Activated CD4-positive, CD25-positive, alpha-beta regulatory T cell treated with anti-CD3 and anti-CD28 coated beads, Interleukin-2, amount 50 U/mL, for 72 hours (primary cell): ENCODE measurements at regions not wholly inside any gene's neighbourhood (a gene's known extent, or its start where the extent isn't known, plus 50 kb on each side); places are given as distances from the start of the nearest gene placed in this dataset.
"Not testable (repeated sequence)": the region's sequence is repeated elsewhere in the genome, so short reads cannot be mapped to it uniquely, and the experiment has no call there.

Experiments
- DNase-seq: peaks from one replicate; pipeline ENCODE4 v3.0.0; 2021

GRCh38 chr15:85196697-85197096 lies 183.7 kb upstream of the AKAP13 start:
- DNase-seq, result not testable (repeated sequence)

GRCh38 chr15:85197582-85197981 lies 182.8 kb upstream of the AKAP13 start:
- not testable (repeated sequence) for DNase-seq

DNA sequence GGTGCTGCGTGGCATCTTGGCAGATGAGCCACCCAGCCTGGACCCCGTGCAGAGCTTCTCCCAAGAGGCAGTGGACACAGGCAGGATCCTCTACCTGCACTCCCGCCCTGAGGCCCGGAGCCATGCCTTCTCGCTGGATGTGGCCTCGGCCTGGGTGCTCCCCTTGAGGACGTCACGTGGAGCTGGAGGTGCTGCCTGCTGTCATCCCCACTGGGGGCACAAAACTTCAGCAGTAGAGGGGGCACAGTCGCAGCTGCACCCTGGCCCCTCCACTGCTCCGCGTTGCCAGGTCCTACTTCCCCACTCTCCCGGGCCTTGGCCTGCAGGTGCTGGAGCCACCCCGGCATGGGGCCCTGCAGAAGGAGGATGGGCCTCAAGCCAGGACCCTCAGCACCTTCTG lies 182.0 kb upstream of the AKAP13 start:
- DNase-seq, result not testable (repeated sequence)

DNA sequence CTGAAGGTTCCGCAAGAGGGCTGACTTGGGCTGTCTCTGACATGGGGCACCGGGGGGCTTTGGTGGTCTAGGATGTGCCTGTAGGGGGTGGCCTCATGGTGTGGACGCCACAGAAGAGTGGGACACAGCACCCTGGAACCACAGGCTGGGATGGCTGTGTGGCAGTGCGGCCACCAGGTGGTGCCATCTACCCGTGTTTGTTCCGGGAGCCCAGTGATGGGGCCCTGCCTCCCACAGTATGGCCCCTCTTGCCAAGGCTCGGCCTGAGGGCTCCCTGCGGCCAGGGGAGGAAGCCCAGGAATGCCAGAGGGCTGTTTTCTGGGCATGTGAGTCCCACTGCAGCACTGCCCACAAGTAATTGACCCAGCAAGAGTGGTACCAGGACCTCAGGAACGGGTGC lies 180.2 kb upstream of the AKAP13 start:
- not testable (repeated sequence) for DNase-seq

DNA sequence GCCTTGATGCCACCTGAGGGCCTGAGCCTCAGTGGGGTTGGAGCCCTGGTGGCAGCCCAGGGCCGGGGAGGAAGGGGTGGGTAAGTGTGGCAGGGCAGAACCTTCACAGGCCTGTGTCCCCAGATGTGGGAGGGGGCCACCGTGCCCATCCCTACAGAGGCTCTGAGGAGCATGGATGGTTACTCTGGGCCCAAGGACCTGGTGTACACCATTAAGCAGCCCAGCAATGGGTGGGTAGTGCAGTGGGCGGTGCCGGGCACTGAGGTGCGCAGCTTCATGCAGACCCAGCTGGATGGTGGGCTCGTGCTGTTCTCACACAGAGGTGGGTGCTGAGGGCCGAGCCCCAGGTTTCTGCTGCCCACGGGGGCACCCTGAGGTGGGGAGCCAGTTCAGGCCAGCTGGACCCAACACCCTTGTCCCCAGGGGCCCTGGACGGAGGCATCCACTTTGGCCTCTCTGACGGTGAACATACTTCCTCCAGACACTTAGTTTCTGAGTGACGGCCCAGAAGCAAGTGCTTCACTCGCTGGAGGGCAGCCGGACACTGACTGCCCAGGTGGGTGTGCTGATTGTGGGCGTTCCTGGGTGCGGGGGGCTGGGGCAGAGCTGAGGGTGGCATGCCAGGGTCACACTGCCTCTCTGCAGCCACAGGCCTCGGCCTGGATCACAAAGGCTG lies 179.1 kb upstream of the AKAP13 start:
- DNase-seq, result not testable (repeated sequence)

GRCh38 chr15:85204481-85204880 lies 175.9 kb upstream of the AKAP13 start:
- DNase-seq, result not testable (repeated sequence)

GRCh38 chr15:85233791-85234325 lies 146.5 kb upstream of the AKAP13 start:
- not testable (repeated sequence) for DNase-seq

- peak; percentile 32 for DNase-seq
These were observed 145.8 kb upstream of the AKAP13 start for GRCh38 chr15:85234450-85235196.

- DNase-seq, result not testable (repeated sequence)
These were observed 136.3 kb upstream of the AKAP13 start for GRCh38 chr15:85244056-85244455.

DNA sequence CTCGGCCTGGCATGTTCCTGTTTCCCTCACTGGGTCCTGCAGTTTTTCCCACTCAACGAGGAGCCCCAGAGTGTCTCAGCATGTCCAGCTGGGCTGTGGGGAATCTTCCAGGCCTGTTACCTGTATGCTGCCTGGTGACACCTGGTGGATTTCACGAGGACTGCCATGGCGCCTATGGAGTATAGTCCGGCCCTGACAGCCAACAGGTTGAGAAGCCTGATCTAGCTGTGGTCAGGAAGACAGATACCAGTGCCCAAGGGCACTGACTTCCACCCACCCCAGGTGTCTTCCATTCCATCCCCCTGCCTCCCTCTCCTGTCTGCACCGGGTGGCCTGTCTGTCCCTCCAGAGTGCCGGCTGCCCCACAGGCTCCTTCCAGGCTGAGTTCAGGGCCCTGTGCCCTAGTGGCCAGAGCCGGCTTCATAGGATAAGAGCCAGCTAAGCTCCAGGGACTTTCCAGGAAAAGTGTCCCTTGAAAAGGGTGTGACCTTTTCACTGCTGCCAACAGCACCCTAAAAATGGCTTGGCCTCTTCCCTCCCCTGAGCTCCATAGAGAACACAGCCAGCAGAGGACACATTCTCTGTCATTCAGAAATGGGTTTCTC lies 129.4 kb upstream of the AKAP13 start:
- peak; percentile 29 for DNase-seq

DNA sequence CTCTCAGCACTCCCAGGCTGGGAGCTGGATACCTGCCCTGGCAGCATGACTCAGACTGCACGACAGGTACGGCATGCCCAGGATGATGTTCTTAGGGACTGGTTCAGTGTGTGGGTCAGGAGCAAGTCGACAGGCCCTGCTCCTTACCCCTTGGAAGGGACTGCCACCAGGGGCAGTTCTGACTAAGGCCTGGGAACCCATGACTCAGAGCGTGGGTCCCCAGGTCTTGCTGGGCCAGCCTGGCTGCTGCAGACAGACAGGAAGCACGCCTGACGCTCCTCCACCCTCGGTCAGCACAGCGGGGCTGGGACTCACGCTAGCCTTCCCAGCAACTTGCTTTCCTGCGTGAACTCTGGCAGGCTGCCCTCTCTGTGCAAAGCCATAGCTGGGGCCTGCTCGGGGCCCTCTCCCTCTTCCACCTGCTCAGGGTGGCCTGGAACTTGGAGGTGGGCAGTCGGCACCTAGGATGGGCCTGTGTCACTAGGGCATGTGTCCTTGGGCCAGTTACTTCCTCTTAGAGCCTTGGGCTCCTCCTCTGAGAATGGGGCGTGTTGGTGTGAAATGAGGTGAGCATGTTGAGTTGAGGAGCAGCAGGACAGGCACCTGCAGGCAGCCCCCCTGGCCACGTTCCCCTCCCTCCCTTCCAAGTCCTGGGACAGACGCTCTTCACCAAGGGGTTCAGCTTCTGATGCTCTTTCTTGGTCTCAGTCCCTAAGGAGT lies 127.0 kb upstream of the AKAP13 start:
- DNase-seq, result not testable (repeated sequence)

DNA sequence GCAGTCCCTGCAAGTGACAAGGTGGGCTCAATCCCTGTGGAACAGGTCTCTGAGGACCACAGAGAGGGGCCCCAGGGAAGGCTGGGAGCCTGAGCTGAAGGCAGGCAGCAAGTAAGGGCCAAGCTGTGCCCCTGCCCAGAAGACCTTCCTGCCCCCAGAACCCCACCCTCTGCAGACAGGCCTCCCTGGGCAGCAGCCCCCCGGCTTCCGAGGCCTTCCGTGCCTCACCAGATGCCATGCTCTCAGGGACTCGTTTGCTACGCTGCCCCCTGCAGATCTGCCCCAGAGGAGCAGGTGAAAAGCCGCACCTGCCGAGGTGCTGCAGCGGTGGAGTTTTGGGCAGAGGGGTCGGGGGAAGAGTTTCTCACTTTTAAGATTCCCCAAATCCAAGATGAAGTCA lies 125.4 kb upstream of the AKAP13 start:
- DNase-seq, result not testable (repeated sequence)

GRCh38 chr15:85255502-85255901 lies 124.9 kb upstream of the AKAP13 start:
- not testable (repeated sequence) for DNase-seq

GRCh38 chr15:85256009-85256997 lies 124.1 kb upstream of the AKAP13 start:
- DNase-seq, result not testable (repeated sequence)

DNA sequence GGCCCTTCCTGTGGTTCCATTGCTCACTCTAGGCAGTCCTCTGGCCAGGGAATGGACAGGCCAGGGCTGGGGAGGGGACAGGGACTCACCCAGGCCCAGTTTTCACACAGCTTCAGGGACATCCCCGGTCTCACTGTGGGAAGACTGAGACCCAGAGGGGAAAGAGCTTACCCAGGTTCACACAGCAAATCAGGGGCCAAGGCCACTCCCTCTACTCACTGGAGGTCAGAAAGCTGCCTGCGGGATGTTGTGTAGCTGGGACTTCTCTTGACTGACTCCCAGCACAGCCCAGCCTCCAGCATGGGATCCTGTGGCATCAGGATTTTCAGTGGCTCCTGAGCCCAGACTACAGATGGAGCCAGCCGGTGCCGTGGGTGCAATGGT lies 122.3 kb upstream of the AKAP13 start:
- not testable (repeated sequence) for DNase-seq

DNA sequence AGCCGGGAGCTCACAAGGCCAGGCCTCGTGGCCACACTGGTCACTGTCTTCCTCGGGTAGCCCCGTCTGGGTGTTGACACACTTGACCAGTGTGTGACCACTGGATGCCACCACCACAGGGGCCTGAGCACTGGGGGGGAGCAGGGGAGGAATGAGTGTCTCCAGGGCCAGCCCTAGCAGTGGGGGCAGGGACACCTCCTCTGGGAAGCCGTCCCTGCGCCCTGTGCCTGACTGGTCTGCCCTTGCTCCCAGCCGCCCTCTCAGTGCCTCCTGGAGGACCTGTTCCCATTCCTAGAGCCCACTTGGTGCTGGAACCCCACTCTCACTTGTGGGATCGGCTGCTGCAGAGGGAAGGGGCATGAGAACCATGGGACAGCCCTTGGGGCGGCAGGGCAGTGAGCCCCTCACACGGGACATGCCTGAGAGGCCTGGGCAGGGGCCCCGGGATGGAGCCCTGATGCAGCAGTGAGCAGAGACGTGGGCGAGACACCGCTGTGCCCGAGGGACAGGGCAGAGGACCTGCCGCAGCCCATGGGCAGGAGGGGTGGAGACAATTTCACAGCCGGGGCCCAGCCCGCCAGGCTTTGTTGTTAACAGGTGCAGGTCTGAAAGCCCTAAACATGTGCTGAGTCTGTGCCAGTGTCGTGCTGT lies 121.7 kb upstream of the AKAP13 start:
- DNase-seq, result not testable (repeated sequence)

- DNase-seq, result not testable (repeated sequence)
These were observed 119.9 kb upstream of the AKAP13 start for GRCh38 chr15:85260526-85260925.

DNA sequence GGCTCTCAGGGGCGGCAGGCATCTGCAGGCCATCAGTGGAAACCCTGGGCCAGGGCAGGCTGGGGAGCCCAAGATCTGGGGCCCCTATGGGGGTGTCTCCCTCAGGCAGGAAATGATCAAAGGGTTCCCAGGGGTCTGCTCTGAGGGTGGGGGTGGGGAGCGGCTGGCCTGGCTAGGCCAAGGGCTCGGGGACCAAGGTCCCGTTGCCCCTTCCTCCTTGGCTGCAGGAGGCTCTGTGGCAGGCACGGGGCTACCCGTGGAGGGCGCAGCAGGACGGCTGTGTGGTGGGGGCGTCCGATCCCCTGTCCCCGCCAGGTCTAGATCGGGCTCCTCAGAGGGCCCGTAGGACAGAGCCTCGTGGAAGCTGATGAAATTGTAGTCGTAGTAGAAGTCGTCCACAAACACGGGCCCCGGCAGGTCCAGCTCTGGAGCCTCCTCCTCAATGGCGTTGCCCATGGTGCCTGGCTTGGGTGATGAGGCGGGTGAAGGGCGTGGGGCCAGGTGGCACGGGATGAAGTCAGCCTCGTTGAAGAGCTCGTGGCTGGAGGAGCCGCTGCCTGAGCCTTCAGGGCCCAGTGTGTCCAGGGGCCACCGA lies 117.8 kb upstream of the AKAP13 start:
- not testable (repeated sequence) for DNase-seq

DNA sequence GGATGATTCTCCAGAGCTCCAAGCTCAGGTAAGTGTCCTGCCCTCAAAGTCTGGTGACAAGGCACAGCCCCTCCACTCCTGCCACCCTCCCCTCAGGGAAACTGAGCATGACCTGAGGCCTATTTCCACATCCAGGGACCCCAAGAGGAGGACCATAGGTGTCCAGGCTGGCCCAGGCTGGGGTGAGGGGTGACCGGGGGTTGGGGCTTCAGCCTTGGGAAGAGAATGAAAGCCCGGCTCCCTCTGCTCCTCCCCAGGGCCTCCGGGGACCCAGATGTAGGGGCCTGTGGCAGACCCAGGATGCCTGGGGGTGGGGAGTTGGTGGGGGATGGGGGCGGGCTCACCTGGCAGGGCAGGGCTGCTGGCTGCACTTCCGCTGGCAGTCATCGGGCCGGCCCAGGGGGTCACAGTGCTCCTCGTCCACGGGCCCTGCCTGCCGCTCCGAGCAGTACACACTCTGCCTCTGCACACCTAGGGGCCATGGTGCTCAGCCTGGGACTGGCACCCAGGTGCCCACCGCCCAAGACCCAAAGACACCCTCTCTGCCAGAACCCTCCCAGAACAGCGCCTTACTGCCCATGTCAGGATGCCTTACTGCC lies 116.5 kb upstream of the AKAP13 start:
- DNase-seq, result not testable (repeated sequence)

GRCh38 chr15:85264614-85265190 lies 115.7 kb upstream of the AKAP13 start:
- DNase-seq, result not testable (repeated sequence)
